Left forelimb (tissue), 1 donor: ENCODE measurements at regions not wholly inside any gene's neighbourhood (a gene's known extent, or its start where the extent isn't known, plus 50 kb on each side); places are given as distances from the start of the nearest gene placed in this dataset.
"Not testable (repeated sequence)": the region's sequence is repeated elsewhere in the genome, so short reads cannot be mapped to it uniquely, and the experiment has no call there.

Experiments
- DNase-seq: peaks from one replicate; pipeline ENCODE4 v3.0.0-alpha.2; 2018; ENCODE audit warnings: low spot score

GRCh38 chr12:127170226-127171180 lies 1096.5 kb upstream of the TMEM132C start:
- DNase-seq = no peak

GRCh38 chr12:127172861-127173260 lies 1094.1 kb upstream of the TMEM132C start:
- DNase-seq = no peak

- DNase-seq = not testable (repeated sequence)
Measured at GRCh38 chr12:127173971-127174370, 1093.0 kb upstream of the TMEM132C start.

- DNase-seq = no peak
Measured at GRCh38 chr12:127174881-127175280, 1092.1 kb upstream of the TMEM132C start.

GRCh38 chr12:127175361-127175760 lies 1091.6 kb upstream of the TMEM132C start:
- DNase-seq = no peak

- no peak for DNase-seq
Measured at GRCh38 chr12:127176804-127177203, 1090.2 kb upstream of the TMEM132C start.

- DNase-seq = no peak
Measured at GRCh38 chr12:127178052-127178451, 1088.9 kb upstream of the TMEM132C start.

GRCh38 chr12:127178463-127178862 lies 1088.5 kb upstream of the TMEM132C start:
- DNase-seq = no peak

GRCh38 chr12:127179176-127179575 lies 1087.8 kb upstream of the TMEM132C start:
- DNase-seq = no peak

GRCh38 chr12:127182018-127182417 lies 1085.0 kb upstream of the TMEM132C start:
- no peak for DNase-seq

GRCh38 chr12:127189992-127190391 lies 1077.0 kb upstream of the TMEM132C start:
- no peak for DNase-seq

GRCh38 chr12:127191129-127191528 lies 1075.8 kb upstream of the TMEM132C start:
- no peak for DNase-seq

- no peak for DNase-seq
Measured at GRCh38 chr12:127192391-127192790, 1074.6 kb upstream of the TMEM132C start.

- no peak for DNase-seq
Measured at GRCh38 chr12:127193341-127193740, 1073.6 kb upstream of the TMEM132C start.

GRCh38 chr12:127194176-127194575 lies 1072.8 kb upstream of the TMEM132C start:
- no peak for DNase-seq

- no peak for DNase-seq
Measured at GRCh38 chr12:127205781-127206555, 1061.0 kb upstream of the TMEM132C start.

GRCh38 chr12:127209318-127209717 lies 1057.7 kb upstream of the TMEM132C start:
- no peak for DNase-seq

GRCh38 chr12:127214186-127214585 lies 1052.8 kb upstream of the TMEM132C start:
- no peak for DNase-seq

- DNase-seq = no peak
Measured at GRCh38 chr12:127223011-127223410, 1044.0 kb upstream of the TMEM132C start.

GRCh38 chr12:127223731-127224130 lies 1043.2 kb upstream of the TMEM132C start:
- DNase-seq = no peak

GRCh38 chr12:127230843-127231260 lies 1036.1 kb upstream of the TMEM132C start:
- no peak for DNase-seq

- no peak for DNase-seq
Measured at GRCh38 chr12:127231371-127231770, 1035.6 kb upstream of the TMEM132C start.

- DNase-seq = no peak
Measured at GRCh38 chr12:127233016-127233415, 1034.0 kb upstream of the TMEM132C start.
